Stimulated activated naive CD4-positive, alpha-beta T cell treated with Interleukin-2 at 50 U/mL for 16 hours (primary cell): ENCODE measurements at regions not wholly inside any gene's neighbourhood (a gene's known extent, or its start where the extent isn't known, plus 50 kb on each side); places are given as distances from the start of the nearest gene placed in this dataset.
"Not testable (repeated sequence)": the region's sequence is repeated elsewhere in the genome, so short reads cannot be mapped to it uniquely, and the experiment has no call there.

ENCODE experiments used
- DNase-seq: peaks from one replicate; lab custom pipeline; 2025; lab: John Stamatoyannopoulos, UW

DNA sequence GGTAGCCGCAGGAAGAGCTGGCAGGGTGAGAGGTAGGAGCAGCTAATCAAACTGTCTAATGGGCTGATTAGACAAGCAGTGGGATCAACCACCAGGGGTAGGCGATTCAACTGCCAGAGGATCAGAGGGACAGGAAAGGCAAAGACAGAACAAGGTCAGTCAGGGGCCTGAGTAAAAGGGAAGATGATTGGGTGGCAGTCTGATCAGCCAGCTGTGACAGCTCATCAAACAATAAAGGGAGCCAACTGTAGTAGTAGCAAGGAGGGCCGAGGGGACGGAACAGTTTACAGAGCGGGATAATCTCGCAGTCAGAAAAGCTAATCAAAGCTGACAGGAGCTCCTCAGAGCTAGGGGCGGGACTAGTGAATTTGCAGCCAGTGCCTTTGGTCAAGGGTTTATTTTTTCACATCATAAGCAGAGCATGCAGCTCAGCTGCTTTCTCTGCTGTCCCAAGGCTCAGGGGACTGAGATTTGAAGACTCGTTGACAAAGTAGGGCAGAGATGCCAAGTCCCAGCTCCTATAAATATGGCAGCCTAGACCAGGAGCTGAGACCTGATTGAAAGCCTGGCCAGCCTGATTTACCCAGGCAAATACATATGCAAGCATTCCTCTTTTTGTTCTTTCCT lies 418.2 kb downstream of the GABRG2 start:
- DNase-seq: no peak

DNA sequence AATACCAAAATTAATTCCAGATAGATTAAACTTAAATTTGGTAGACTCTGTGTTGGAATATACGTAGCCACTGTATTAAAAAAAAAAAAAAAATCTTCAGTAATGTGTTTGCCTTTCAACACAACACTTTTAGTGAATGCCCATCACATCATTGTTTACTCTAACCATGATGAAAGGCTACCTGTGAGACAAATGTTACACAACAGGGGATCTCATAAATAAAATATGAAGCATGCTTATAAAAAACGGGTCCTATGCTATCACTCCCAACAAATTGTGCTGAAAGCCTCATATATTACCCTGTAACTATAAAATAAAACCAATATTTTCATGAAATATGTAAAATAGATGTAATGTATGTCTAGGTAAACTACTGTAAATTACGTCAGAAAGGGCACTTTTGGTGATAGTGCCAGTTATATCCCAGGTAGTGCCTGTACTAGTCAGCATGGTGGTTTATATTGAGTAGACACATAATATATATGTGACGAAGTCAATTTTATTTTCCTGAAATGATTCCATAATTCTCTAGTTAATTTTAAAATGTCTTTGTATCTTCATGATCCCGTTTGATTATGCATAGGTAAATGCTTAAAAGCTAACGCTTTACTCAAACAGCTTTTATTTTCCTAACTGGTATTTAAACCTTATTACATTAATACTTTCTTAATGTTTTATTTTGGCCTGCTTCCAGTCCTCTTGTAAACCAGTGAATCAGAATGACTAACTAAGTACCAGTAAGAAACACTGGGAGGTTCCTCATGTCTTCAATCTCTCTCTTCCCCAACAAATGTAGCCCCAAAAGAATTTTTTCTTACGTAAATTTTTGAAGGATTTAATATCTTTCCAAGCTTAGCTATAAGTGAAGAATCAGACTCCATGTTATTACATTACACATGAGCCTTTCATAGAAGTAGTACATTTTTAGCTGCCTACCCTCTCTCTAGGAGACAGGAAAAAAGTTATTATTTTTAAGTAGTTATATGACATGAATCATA lies 420.3 kb downstream of the GABRG2 start:
- DNase-seq: no peak

DNA sequence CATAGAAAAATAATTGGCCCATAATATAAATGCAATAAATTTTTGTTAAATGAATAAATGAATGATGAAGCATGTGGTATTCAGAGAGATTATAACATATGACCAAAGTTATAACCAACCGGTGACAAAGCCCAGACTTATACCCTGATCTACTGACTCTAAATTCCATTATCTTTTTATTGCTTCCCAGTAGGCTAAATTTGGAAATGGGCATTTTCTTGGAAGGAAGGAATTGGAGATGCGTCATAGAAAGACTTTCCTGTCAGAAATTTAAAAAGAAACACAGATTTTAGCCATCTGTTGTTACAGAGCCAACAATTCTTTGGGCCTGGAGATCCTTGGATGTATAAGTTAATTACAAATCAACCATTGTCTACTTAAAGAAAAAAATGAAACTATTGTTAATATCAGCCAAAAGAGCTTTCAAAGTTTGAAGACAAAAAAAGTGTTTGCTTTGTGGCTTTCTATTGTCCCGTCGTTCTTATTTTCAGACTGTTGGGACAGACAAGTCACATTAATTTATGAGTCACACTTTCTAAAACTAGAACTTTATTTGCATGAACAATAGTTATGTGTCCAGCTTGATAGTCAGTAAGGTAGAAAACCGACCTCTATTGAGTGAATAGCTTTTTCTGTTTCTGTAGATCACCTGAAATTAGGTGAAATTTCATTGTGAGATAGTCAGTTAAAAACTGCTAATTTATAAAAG lies 428.7 kb downstream of the GABRG2 start:
- DNase-seq: no peak

DNA sequence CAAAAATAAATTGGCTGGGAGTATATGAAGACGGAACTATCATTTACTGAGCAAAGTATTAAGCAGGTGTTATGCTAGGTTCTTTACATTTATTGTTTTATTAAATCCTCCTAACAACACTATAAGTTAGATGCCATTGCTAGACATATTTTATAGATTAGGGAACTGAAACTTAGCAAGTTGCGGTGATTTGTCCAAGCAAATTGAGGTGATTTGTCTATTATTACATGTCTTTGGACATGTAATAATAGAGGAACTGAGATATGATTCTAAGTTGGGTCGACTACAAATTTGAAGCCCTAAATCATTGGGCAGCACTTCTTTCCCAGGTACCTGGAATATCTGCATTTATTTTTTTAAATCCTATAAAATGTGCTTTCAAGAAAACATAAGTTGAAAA lies 429.9 kb downstream of the GABRG2 start:
- DNase-seq: no peak

DNA sequence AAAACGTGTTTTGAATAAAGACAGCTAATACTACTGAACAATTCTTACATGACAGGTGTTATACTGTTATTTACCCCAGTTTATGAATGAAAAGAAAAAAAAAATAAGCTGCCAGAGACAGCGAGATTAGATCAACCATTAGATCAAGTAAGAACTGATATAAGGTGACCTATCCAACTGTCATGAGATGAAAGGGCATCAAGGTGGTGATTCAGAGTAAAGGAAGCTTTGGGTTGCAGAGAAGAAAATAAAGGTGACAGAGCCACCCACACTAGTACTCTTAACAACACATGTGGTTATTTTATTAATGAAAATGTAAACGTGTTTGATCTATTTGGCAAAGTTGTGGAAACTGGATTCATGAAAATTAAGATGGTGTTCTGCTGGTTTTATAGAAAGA lies 435.2 kb downstream of the GABRG2 start:
- DNase-seq: no peak

DNA sequence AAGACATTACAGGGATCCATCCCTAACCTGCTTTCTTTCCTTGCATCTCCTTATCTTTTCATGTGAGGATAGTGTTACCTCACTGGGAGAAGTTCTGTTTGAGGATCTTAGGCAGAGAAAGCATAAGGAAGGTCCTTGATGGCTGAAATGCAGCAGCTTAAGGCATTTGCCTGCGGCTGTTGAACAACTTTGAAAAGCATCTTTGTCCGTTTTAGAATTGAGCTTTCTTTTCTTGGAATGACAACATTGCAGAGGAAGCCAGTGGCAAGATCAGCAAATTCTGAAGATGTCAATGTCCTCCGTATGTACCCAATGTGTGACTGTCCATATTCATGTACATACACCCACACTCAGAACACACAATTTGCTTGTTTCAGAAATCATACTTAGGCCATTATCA lies 436.2 kb downstream of the GABRG2 start:
- DNase-seq: no peak

DNA sequence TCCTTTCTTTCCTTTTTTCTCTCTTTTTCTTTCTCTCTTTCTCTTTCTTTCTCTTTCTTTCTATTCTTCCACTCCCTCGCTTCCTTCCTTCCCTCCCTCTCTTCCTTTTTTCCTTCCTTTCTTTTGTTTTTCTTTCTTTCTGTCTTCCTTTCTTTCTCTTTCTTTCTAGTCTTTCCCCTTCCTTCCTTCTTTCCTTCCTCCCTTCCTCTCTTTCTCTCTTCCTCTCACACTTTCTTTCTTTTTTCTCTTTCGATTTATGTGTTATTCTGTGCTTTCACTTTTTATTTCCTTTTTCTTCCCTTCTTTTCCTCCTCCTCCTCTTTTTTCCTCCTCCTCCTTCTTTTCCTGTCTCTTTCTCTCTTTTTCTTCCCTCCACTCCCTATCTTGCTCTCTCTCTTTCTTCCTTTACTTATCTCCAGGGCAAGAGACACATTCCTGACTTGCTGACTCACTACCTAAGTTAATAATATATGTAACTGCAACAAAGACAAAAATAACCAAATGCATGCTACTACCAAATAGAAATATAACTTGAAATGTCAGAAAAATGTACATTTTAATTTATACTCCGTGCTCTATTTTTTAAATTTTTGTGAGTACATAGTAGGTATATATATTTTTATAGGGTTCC lies 445.5 kb downstream of the GABRG2 start:
- no peak for DNase-seq

DNA sequence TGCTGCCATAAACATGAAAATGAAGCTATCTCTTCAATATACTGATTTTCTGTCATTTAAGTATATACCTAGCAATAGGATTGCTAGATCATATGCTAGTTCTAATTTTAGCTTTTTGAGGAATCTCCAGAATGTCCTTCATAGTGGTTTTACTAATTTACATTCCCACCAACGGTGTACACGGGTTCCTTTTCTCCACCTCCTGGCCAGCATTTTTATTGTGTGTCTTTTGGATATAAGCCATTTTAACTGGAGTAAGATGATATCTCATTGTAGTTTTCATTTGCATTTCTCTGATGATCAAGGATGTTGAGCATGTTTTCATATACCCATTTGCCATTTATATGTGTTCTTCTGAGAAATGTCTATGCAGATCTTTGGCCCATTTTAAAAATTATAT lies 446.5 kb downstream of the GABRG2 start:
- no peak for DNase-seq

DNA sequence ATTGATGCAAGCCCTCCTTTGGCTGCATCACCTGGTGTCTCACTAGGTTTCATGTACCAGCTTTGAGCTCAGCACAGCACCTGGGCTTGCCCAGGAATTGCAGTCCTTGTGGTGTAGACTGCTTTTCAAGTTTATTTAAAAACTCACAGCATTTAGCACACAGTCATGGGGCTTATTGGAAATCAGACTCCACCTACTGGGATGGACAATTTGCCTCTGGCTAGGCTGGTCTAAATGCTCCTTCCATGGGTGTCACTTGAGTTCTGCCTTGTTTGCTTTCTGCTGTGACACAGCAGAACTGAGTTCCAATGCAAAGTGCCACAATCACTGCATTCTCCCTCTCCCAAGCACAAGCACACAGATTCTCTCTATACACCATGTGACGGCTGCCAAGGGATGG lies 453.3 kb downstream of the GABRG2 start:
- DNase-seq: no peak

DNA sequence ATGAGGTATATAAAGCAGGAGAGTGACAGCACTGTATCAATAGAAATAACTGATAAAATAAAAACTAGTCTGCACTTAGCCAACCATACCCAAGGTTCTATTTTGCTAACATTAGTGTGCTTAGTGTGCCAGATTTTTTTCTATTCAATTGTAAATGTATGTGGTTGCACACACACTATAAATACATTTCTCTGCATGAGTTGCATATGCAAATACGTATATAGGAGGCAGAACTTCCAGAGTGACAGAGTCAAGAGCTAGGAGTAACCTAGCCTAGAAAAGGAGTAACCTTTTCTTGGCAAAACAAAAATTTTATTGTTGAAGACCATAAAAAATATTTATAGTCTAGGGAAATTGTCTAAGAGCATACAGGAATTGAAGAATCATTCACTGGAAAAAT lies 461.6 kb downstream of the GABRG2 start:
- no peak for DNase-seq

DNA sequence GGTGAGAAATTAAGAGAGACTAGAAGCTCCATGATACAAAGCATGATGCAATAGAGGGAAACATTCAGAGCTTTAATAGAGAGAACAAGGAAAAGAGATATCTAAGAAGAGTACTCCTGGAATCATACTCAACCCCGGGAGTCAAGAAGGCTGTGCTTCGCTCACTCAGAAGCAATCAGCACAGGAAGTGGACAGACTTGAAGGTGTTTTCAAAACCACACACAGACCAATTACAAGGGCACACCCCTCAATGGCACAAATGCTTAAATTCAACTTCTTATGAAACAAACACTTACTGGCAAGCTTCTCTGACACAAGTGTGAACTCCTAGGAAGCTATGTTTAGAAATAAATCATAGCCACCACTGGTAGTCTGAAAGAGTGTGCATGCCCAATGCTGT lies 462.3 kb downstream of the GABRG2 start:
- DNase-seq: no peak

DNA sequence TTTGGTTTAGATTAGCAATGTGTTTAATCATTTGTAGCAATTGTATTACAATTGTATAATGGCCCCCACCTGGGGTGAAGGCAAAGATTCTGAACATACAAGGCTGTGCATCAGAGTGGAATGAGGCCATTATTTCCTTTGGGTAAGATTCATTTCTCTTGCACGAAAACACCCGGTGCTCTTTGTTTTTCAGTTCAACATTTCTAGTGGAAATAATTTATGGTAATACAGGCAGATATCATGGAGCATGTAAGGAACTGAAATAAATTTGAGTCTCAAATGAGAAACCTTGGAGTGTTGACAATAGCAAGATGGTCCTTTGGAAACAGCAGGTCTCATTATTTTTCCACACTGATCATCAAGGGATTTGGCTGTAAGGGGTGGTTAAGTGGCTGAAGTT lies 475.9 kb downstream of the GABRG2 start:
- no peak for DNase-seq

DNA sequence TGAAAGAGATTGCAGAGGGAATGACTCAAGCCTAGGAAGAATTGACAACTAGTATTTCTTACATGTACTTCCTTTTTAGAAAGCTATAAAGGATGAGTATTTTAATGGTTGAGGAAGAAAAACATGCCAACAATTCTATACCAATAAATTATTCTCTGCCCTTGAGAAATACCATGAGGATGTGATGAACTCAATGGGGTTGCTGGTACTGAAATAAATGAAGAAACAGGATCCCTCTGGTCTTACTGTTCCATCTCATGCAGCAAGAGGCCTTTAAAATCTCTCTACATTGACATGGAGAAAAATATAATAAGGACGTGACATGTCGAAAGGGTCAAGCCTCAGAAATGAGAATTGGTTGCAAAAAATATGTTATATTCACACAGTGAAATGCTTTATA lies 477.3 kb downstream of the GABRG2 start:
- DNase-seq: no peak

DNA sequence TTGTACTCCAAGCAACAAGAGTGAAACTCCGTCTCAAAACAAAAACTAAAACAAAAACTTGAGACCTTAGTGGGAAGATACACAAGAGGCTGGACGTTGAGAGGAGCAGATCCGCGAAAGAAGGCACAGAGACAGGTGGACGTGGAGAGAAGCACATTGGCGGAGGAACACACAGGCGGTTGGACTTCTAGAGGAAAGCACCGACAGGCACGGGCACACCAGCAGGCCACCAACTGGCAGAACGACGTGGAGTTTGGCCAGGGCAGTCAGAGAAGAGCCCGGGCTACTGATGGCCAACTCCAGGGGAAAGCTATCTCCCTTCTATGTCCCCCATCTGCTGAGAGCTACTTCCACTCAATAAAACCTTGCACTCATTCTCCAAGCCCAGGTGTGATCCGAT lies 482.7 kb downstream of the GABRG2 start:
- DNase-seq: no peak

DNA sequence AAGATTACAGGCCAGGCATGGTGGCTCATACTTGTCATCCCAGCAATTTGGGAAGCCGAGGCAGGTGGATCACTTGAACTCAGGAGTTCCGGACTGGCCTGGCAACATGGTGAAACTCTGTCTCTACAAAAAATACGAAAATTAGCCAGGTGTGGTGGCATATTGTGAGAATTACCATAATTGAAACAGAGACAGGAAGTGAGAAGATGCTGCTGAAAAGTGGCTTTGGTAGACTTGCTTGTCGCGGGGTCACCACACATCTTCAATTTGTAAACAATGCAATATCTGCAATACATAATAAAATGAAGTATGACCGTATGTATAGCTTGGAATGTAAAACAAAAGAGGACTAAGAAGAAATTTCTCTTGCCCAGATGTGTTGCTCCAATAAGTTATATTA lies 490.5 kb downstream of the GABRG2 start:
- DNase-seq: no peak

DNA sequence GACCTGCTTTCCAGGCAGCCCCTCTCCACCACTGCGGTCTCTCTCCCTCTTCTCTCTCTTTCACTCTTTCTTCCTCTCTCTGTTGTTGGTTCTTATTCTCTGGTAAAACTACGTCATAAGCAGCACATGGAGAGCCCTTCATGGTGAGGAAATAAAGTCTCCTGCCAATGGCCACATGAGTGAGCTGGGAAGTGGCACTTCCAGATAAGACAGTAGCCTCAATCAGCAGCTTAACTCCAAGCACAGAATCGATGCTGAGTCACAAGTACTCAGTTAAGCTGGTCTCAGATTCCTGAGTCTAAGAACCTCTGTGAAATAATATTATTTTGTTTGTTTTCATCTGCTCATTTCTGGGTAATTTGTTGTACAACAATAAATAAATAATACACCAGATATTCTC lies 500.1 kb downstream of the GABRG2 start:
- DNase-seq: no peak

DNA sequence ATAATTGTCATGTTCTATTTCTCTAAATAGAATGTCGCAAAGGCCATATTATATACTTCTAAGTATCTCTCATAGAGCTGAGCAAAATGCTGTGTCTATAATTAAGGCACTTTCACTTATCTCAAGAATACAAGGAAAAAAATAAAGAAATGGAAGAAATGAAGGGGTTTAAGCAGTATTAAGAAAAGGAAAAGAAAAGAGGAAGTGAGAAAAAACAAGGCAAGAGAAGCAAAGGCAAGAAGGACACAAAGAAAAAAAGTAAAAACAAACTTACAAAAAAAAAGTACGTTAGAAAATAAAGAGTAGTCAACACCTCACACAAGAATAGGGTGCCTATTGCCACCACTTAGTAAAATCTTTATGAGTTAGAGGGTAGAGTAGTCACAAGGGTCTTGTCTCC lies 506.2 kb downstream of the GABRG2 start:
- no peak for DNase-seq

DNA sequence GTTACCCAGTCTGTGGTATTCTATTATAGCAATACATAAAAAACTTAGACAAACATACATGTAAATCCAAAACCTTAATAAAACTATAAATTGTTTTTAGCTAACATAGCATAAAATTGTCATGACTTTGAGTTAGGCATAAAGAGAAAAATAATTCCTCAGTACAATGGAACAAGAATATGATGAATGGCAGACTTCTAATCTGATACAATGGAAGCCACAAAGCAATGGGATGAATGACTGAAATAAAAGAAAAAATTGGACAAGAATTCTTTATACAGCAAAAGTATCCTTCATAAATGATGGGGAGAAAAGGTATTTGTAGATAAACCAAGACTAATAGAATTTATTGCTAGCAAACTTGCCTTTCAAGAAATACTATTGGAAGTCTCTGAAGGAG lies 524.2 kb downstream of the GABRG2 start:
- DNase-seq: no peak

DNA sequence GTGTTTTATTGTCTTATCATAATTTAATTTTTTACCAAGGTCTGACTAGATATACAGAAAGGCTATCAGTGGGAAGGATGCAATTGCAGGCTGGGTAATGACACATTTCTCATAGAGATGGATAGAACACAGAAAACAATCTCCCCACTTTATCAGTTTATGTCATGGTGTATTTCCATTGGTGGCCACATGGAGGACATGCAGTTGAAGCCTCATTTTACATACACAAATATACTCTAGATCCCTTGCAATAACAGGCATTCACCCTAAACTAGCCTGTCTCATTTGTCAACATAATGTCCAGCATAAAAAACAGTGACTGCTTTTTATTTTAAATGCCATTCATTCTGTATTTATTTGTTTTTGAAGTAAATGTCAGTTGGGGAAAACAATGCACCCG lies 526.3 kb downstream of the GABRG2 start:
- no peak for DNase-seq

DNA sequence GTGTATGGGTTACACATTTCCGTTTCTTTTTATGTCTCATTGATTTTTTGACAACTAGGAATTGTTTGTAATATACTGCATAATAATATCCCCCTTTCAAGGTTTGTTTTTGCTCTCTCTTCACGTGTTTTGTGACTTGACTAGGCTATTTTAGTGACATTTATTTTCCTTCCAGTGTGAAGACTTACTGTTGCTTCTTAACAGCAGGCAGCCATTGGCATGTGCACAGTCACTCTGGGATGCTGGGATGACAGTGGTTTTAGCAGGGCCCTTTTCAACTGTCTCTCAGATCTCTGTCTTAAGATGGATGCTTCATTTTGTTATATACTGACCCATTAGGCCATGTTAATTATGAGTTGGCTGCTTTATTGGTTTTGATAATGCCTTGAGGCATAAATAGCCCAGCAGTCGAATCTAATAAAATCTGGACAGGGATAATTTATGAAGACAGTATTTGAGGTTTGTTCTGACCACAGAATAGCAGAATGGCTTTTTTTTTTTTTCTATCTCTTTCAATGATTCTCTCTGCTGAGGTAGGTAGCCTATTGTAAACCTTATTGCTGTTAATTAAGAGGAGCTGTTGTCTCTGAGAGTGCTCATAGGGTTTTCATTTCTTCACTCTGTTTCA lies 536.0 kb downstream of the GABRG2 start:
- no peak for DNase-seq

DNA sequence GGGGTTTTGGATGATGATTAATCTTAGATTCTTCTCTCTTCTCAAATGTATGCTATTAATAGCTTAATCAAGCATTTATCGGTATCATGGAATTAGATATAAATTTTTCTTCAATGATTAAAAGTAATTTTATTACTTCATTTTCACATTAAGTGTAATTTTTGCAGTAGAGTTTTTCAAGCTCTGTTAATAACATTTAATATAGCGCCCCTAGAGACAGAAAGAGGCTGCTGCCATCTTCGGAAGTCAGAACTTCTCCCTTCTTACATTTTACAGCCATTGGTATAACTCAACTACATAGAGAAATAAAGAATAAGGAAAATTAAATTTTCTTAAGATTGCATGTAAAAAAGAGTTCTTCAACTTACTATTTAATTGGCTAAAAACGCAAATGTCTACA lies 540.3 kb downstream of the GABRG2 start:
- no peak for DNase-seq

DNA sequence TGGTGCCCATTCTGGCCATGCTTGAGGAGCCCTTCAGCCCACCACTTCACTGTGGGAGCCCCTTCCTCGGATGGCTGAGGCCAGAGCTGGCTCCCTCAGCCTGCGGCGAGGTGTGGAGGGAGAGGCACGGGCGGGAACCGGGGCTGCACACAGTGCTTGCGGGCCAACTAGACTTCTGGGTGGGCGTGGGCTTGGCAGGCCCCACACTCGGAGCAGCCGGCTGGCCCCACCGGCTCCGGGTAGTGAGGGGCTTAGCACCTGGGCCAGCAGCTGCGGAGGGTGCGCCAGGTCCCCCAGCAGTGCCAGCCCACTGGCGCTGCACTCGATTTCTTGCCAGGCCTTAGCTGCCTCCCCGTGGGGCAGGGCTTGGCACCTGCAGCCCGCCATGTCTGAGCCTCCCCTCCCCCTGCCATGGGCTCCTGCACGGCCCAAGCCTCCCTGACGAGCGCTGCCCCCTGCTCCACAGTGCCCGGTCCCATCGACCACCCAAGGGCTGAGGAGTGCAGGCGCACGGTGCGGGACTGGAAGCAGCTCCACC lies 554.2 kb downstream of the GABRG2 start:
- not testable (repeated sequence) for DNase-seq
